ENCODE measurements at regions not wholly inside any gene's neighbourhood (a gene's known extent, or its start where the extent isn't known, plus 50 kb on each side); places are given as distances from the start of the nearest gene placed in this dataset.

- no peak for TF ChIP-seq CTCF (IDR thresholded peaks at IDR 0.05)
- no peak for TF ChIP-seq ZFX (IDR thresholded peaks at IDR 0.05; ENCODE audit: borderline replicate concordance)
Measured at GRCh38 chr1:68820151-68820550, 323.3 kb upstream of the DEPDC1 start.

Data from 22Rv1 (cell line).